ENCODE measurements at regions not wholly inside any gene's neighbourhood (a gene's known extent, or its start where the extent isn't known, plus 50 kb on each side); places are given as distances from the start of the nearest gene placed in this dataset.

DNA sequence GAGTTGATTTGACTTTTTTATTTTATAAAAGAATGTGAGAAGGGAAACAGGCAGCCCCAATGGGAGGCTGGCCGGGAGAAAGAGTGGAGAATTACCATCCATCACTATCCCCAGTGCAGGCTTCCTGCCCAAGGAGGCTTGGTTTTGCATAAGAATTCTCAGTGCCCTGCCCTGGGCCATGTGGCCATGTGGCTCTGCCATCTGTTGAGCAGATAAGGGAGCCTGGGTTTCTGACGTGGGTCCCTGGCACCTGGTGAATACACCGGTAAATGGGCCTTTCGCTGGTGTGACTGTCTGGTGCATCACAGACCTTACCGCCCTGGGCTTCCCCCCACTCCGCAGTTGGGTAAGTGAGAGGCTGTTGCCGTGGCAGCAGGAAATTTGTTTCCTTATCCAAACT is 54.5 kb upstream of the TMEM163 start:
- TF ChIP-seq, protein P1, sequence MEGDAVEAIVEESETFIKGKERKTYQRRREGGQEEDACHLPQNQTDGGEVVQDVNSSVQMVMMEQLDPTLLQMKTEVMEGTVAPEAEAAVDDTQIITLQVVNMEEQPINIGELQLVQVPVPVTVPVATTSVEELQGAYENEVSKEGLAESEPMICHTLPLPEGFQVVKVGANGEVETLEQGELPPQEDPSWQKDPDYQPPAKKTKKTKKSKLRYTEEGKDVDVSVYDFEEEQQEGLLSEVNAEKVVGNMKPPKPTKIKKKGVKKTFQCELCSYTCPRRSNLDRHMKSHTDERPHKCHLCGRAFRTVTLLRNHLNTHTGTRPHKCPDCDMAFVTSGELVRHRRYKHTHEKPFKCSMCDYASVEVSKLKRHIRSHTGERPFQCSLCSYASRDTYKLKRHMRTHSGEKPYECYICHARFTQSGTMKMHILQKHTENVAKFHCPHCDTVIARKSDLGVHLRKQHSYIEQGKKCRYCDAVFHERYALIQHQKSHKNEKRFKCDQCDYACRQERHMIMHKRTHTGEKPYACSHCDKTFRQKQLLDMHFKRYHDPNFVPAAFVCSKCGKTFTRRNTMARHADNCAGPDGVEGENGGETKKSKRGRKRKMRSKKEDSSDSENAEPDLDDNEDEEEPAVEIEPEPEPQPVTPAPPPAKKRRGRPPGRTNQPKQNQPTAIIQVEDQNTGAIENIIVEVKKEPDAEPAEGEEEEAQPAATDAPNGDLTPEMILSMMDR (conservative IDR thresholded peaks at IDR 0.05; ENCODE audit: low read depth, low read length): no peak
- no peak for TF ChIP-seq EZH2phosphoT487 (IDR thresholded peaks at IDR 0.05; ENCODE audit: borderline replicate concordance, low read length)
- TF ChIP-seq EZH2 (IDR thresholded peaks at IDR 0.05; ENCODE audit: low read length, unreplicated experiment): no peak

Data from PC-3 (cell line).